Astrocyte of the cerebellum (primary cell): ENCODE measurements at regions not wholly inside any gene's neighbourhood (a gene's known extent, or its start where the extent isn't known, plus 50 kb on each side); places are given as distances from the start of the nearest gene placed in this dataset.

ENCODE experiments used
- DNase-seq: peaks from one replicate; pipeline ENCODE4 v3.0.0-alpha.2; 2011; ENCODE audit warnings: low read depth
- H3K4me3 ChIP-seq: 2 replicates; pipeline ENCODE4 v1.5.1; 2011; ENCODE audit warnings: mild to moderate bottlenecking, low read depth, low read length, moderate library complexity
- CTCF ChIP-seq: IDR thresholded peaks from 2 replicates; pipeline ENCODE4 v1.5.1; 2012; ENCODE audit warnings: low read length, low read depth, moderate library complexity, mild to moderate bottlenecking; ENCODE audit errors: missing control alignments
- in situ Hi-C: cut with HindIII; loops from 2 replicates; pipeline ENCODE4 v1.10.0; 2017; ENCODE audit warnings: low sequenced_read_pairs

GRCh38 chr13:84566780-84567179 lies 684.5 kb upstream of the SLITRK1 start:
- in situ Hi-C loops, result no loop called here
- DNase-seq, result no peak

GRCh38 chr13:84563611-84564010 lies 681.3 kb upstream of the SLITRK1 start:
- in situ Hi-C loops, result no loop called here
- TF ChIP-seq CTCF, result no peak

More at GRCh38 chr13:84566780-84567179, 684.5 kb upstream of the SLITRK1 start:
- H3K4me3 ChIP-seq, result no peak overlapping the region
- no peak for TF ChIP-seq CTCF

DNA sequence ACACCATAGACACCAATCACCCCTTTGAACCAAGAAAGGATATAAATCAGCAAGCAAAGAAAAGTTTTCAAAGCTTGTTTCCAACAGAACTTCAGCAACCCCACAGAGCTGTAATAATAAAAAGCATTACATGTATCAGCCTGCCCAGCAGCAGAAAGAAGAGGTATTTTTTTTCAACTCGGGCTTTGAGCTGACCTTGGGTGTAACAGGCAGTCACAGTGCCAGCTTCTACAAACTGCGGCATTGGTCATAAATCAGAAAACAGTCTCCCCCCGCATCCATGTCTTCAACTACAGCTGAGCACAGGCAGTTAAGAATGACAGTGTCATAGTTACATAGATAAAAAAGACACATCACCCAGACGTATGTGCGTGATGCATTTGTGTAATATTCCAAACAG lies 671.0 kb upstream of the SLITRK1 start:
- in situ Hi-C loops, result no loop called here
- no peak for DNase-seq
- no peak overlapping the region for H3K4me3 ChIP-seq
- TF ChIP-seq CTCF, result no peak

More at GRCh38 chr13:84563611-84564010, 681.3 kb upstream of the SLITRK1 start:
- no peak for DNase-seq
- no peak overlapping the region for H3K4me3 ChIP-seq

DNA sequence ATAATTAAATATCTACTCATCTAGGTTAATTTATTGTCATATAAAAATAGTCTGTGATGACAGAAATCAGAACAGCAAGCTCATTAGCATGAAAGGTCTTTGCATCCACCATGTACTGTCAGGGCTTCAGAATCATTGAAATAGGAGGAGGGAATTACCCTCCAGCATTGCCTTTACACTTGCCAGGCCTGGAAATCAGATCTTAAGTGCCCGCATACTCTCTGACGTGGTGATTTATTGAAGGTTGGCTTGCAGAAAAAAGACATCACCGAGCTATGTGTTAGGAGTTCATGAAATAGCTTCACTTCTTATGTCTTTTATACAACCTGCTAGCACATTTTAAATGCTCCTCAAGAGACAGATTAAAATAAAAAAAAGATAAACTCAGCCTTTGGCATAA lies 661.7 kb upstream of the SLITRK1 start:
- H3K4me3 ChIP-seq, result no peak overlapping the region

DNA sequence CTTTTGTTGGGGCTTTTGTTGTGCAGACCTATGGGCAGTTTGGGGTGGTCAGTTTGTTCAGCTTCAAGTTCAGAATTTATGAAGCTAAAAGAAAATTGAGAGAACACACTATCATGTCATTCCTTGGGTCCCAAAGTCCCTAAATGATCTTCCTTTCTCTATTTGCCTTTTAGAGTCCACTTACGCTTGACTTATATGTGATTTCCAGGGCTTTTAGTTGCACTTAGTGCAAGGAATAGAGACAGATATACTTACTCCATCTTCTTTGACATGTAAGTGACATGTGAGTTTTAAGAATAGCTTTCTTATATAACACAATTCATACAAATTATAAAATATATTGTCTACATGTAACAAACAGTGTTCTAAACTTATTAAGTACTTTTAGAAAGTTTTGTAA lies 660.1 kb upstream of the SLITRK1 start:
- no peak for TF ChIP-seq CTCF
- DNase-seq, result no peak
- in situ Hi-C loops, result no loop called here
- H3K4me3 ChIP-seq, result no peak overlapping the region

More for the DNA sequence above, 661.7 kb upstream of the SLITRK1 start:
- no peak for DNase-seq
- TF ChIP-seq CTCF, result no peak
- in situ Hi-C loops, result no loop called here

- in situ Hi-C loops, result loop anchor here (5.0 kb wide), 1 partner anchor 90 kb away; no protein-coding TSS in a partner anchor
- DNase-seq, result no peak
- no peak for TF ChIP-seq CTCF
- no peak overlapping the region for H3K4me3 ChIP-seq
These were observed 654.6 kb upstream of the SLITRK1 start for GRCh38 chr13:84536906-84537305.

- in situ Hi-C loops, result no loop called here
- no peak overlapping the region for H3K4me3 ChIP-seq
- no peak for TF ChIP-seq CTCF
- no peak for DNase-seq
These were observed 646.3 kb upstream of the SLITRK1 start for GRCh38 chr13:84528408-84529070.
